ENCODE measurements at regions not wholly inside any gene's neighbourhood (a gene's known extent, or its start where the extent isn't known, plus 50 kb on each side); places are given as distances from the start of the nearest gene placed in this dataset.
"Not testable (repeated sequence)": the region's sequence is repeated elsewhere in the genome, so short reads cannot be mapped to it uniquely, and the experiment has no call there.

DNA sequence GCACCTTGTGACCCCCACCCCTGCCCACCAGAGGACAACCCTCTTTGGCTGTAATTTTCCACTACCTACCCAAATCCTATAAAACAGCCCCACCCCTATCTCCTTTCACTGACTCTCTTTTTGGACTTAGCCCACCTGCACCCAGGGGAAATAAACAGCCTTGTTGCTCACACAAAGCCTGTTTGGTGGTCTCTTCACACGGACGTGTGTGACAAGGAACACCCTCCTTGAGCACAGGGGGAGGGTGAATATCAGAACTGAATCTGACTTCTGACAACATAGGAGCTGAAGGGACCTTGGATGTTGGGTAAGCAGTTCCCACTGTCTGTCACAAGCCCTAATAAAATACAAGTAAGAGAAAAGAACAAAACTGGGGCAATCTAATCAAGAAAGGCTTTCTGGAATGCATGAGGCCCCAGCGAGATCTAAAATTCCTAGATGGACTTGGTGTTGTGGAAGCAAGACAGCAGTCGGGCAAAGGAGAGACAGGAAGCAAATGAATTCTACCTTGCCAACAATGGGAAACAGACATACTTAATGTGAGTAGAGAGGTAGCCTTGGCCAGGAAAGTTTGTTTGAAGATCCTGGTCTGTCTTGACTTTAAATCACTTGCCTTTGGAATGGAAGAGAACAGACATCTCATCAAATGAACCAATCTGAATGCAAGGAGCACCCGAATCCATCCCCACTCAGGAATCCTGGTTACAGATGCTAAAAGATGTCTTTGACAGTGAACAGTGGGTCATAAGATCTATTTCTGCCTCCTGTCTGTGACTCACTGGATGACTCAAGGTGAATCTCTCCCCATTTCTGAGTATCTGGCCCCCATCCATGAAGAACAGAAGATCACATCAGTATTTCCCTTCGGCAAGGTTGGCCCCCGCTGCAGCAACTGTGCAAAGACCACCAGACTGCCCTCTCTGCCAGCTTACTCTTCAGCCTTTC, 53.3 kb downstream of the OLFML3 start:
- no peaks in the 10 kb centered on the region for H3K27me3 ChIP-seq
- no peak for DNase-seq (ENCODE audit: low spot score)
- TF ChIP-seq, protein P1, sequence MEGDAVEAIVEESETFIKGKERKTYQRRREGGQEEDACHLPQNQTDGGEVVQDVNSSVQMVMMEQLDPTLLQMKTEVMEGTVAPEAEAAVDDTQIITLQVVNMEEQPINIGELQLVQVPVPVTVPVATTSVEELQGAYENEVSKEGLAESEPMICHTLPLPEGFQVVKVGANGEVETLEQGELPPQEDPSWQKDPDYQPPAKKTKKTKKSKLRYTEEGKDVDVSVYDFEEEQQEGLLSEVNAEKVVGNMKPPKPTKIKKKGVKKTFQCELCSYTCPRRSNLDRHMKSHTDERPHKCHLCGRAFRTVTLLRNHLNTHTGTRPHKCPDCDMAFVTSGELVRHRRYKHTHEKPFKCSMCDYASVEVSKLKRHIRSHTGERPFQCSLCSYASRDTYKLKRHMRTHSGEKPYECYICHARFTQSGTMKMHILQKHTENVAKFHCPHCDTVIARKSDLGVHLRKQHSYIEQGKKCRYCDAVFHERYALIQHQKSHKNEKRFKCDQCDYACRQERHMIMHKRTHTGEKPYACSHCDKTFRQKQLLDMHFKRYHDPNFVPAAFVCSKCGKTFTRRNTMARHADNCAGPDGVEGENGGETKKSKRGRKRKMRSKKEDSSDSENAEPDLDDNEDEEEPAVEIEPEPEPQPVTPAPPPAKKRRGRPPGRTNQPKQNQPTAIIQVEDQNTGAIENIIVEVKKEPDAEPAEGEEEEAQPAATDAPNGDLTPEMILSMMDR (IDR thresholded peaks at IDR 0.05): no peak
- H3K36me3 ChIP-seq: no peaks in the 10 kb centered on the region
- no peaks in the 10 kb centered on the region for H3K9me3 ChIP-seq
- H3K4me3 ChIP-seq: no peak overlapping the region
- no peaks in the 10 kb centered on the region for H3K4me1 ChIP-seq
- no peak overlapping the region for H3K27ac ChIP-seq

DNA sequence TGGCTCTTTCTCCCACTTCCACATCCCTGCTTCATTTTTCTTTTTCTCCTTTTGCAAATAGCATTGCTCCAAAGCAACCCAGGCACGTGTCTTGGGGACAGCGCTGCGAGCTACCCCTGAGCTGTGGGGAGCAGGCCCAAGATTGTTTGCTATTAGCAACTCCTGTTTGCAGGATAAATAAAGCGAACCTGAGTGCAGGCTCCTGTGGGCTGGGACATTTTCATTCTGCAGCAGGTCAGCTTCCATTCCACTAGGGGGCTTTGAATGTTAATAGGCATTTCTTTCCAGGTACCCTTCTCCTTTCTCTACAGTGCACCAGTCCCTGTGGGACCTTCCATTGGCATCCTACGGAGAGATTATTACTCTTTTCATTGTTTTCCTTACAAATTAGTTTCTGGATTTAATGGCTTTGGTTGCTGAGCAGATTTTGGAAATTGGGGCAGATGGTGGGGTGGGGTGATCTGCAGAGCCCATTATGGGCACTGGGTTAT, 54.0 kb downstream of the OLFML3 start:
- no peaks in the 10 kb centered on the region for H3K27me3 ChIP-seq
- H3K4me3 ChIP-seq: no peak overlapping the region
- H3K4me1 ChIP-seq: no peaks in the 10 kb centered on the region
- H3K36me3 ChIP-seq: no peaks in the 10 kb centered on the region
- H3K9me3 ChIP-seq: no peaks in the 10 kb centered on the region
- no peak for DNase-seq (ENCODE audit: low spot score)
- no peak overlapping the region for H3K27ac ChIP-seq
- TF ChIP-seq, protein P1 (IDR thresholded peaks at IDR 0.05): peak in 1 of 2 donors; percentile 60

DNA sequence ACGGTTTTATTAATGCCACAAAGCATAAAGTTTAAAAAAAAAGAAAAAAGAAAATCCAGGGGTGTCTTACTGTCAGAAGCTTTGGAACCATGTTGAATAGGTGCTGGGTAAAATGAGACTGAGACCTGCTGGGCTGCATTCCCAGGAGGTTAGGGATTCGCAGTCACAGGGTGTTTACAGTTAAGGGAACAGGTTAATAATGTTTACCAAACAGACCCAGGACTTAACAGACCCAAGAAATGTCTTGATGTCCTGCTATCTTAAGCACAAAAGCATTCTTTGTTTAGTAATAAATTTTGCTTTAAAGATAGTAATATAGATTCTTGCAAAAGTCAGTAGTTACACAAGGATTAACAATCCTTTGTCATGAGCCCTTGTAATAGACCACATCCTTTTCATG, 54.7 kb downstream of the OLFML3 start:
- H3K27ac ChIP-seq: no peak overlapping the region
- no peaks in the 10 kb centered on the region for H3K27me3 ChIP-seq
- no peak for DNase-seq (ENCODE audit: low spot score)
- H3K4me3 ChIP-seq: no peak overlapping the region
- TF ChIP-seq, protein P1 (IDR thresholded peaks at IDR 0.05): no peak
- H3K9me3 ChIP-seq: no peaks in the 10 kb centered on the region
- H3K36me3 ChIP-seq: no peaks in the 10 kb centered on the region
- no peaks in the 10 kb centered on the region for H3K4me1 ChIP-seq

DNA sequence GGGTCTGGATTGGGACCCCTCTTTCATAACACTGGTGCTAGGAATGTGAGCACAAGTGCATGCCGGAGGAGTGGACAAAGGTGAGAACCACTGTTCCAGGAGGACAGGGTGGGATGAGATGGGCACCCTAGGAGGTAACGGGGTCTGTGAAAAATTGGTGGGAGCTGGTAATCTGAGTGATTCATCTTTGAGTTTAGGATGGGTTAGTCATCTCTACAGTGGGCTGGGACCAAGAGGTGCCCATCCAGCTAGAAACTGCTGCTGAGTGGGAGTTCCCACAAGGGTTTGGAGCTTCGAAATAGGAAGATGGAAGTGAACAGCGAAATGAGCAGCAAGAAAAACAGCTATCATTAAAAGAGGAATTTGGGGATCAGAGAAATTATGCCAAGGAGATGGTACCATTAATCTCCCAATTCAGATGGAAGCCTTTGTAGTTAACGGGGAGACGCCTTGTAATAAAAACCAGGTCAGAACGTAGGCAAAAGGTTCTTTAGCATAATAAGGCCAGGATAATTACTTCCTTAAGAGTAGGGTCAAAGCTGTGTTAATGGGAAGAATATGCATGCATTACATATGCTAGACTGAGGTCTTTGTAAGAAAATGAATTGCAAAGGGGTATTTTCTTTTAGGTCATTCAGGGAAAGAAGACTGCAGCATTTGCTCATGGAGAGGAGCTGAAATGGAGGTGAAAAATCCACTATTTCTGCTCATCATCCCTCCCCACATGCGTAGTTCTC, 55.5 kb downstream of the OLFML3 start:
- no peak for DNase-seq (ENCODE audit: low spot score)
- Histone ChIP-seq H3K4me3 (no peak overlapping the region), H3K9me3 (no peaks in the 10 kb centered on the region), H3K27ac (no peak overlapping the region), H3K27me3 (no peaks in the 10 kb centered on the region), H3K4me1 (no peaks in the 10 kb centered on the region), H3K36me3 (no peaks in the 10 kb centered on the region)
- TF ChIP-seq, protein P1 (IDR thresholded peaks at IDR 0.05): no peak

DNA sequence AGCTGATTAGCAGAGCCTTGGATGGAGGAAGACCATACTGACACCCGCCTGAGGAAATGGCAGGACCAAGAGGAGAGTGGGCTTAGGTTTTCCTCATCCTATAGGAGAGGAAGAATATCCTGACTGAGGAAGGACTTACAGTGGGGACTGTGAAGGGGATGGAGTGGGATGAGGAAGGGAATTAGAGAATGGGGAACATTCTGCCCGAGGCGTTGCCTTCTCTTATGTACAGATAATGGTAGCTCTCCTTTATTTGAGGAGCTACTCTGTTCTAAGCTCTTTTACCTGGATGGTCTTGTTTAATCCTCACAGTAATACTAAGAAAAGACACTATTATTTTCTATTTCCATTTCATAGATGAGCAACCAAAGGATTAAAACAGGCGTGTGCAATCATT, 56.0 kb downstream of the OLFML3 start:
- TF ChIP-seq, protein P1 (IDR thresholded peaks at IDR 0.05): no peak
- no peaks in the 10 kb centered on the region for H3K9me3 ChIP-seq
- H3K36me3 ChIP-seq: no peaks in the 10 kb centered on the region
- no peak overlapping the region for H3K4me3 ChIP-seq
- no peaks in the 10 kb centered on the region for H3K4me1 ChIP-seq
- H3K27me3 ChIP-seq: no peaks in the 10 kb centered on the region
- H3K27ac ChIP-seq: no peak overlapping the region
- DNase-seq (ENCODE audit: low spot score): no peak

DNA sequence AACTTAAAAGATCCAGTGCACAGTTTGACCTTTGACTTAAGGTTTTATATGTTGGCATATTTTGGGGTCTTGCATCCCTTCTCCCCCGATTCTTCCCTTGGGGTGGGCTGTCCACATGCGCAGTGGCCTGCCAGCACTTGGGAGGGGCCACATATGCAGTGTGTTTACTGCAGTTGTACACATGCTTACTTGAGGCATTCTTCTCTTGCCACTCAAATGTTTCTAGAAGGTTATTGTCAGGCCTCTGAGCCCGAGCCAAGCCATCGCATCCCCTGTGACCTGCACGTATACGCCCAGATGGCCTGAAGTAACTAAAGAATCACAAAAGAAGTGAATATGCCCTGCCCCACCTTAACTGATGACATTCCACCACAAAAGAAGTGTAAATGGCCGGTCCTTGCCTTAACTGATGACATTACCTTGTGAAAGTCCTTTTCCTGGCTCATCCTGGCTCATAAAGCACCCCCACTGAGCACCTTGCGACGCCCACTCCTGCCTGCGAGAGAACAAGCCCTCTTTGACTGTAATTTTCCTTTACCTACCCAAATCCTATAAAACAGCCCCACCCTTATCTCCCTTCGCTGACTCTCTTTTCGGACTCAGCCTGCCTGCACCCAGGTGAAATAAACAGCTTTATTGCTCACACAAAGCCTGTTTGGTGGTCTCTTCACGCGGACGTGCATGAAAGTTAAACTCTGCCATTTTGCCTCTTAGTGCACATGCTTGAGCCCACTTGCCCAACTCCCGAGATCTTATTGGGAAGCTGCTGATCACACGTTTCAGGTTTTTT, 57.8 kb downstream of the OLFML3 start:
- not testable (repeated sequence) for H3K4me1 ChIP-seq; H3K27ac ChIP-seq; H3K36me3 ChIP-seq; H3K27me3 ChIP-seq; H3K4me3 ChIP-seq; DNase-seq (ENCODE audit: low spot score); H3K9me3 ChIP-seq
